GM18502 (cell line): ENCODE measurements at regions not wholly inside any gene's neighbourhood (a gene's known extent, or its start where the extent isn't known, plus 50 kb on each side); places are given as distances from the start of the nearest gene placed in this dataset.

Source experiments
- ATAC-seq: cut with Tn5 transposase; IDR thresholded peaks from one replicate; pipeline ENCODE4 v1.9.1; 2021; ENCODE audit warnings: mild to moderate bottlenecking; ENCODE audit not compliant: unreplicated experiment, poor library complexity

DNA sequence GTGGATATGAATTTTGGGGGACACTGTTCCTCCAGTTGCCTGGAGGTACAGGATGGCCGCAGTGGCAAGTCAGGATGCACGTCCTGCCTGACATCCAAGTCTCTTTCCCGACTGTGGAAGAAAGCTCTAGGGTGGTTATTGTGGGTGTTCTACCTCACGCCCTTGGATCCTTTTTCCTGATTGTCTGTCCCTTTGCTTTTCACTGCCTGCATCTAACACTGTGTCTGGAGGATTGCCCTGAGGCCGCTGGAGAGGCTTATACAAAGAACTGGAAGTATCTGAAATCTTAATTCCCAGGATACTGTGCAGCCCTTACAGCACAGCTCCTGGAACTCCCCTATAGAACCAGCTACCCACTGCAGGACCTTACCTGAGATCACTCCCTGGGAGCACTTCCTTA lies 250.5 kb downstream of the TFCP2L1 start:
- ATAC-seq = no peak

DNA sequence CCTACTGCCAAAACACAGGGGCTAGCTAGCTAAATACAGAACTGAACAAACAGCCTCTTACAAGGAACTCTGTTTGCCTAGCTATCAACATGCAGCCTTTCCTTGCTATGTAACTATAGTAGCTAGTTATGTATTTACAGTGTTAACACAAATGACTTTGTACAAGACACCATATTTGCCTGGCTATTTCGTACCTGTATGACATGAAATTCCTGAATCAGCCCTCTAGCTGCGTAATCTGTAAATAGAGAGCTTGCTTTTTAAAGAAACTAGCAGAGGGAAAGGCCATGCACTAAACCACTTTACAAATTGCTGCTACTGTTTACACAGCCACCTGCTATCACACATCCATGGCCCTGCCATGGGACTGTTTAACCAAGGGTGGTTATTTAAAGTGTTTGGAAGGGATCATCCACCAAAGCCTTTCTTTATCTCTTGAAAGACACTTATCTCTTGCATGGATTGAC lies 248.7 kb downstream of the TFCP2L1 start:
- no peak for ATAC-seq

DNA sequence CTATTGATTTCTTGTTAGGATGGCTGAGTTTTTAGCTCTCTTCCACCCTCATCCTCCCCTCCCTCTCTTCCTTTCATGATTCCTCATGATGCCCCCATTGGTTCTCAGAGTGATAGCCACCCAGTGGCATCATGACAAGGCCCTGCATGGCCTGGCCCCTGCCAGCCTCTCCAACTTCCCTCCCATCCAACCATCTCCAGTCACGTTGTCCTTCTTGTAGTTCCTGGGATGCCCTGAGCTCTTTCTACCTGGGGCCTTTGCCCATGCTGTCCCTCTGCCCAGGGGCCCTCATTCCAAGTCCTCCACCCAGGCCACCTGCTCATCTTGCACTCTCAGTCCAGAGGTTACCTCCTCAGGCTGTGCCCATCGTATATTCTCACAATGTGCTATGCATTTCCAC lies 247.5 kb downstream of the TFCP2L1 start:
- ATAC-seq = no peak

DNA sequence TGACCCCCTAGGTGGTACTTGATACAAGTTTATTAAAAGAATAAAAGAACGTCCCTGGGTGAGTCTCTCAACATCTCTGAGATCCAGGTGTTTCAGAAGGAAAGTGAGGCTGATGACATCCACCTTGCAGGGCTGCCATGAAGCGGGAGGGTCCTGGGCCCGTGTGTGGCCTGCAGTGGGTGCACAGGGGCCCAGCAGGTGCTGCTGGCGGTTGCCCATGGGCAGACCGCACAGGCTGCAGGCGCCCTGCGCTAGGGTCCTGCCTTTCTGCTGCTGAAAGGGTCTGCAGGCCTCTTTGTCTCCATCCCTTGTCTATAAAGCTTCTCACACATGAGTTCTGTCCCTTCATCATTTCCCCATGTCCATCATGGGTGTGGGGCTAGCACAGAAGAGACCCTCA lies 247.0 kb downstream of the TFCP2L1 start:
- ATAC-seq = no peak

DNA sequence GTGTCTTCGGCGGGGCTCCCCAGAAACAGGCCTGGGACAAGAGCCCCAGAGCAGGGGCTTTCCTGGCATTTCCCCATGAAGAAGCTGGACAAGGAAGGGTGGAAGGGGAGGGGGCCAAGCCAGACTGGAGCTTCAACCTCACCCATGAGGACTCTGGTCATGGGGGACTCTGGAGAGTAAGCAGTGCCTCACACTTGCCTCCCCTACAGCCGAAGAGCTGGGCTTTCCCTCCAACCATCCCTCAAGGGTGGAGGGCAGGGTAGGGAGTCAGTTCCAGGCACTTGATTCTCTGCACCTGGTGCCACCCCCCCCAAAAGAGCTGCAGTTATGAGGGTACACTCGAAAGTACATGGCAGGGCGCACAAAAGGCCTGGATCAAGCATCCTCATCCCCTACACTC lies 246.6 kb downstream of the TFCP2L1 start:
- ATAC-seq = no peak

DNA sequence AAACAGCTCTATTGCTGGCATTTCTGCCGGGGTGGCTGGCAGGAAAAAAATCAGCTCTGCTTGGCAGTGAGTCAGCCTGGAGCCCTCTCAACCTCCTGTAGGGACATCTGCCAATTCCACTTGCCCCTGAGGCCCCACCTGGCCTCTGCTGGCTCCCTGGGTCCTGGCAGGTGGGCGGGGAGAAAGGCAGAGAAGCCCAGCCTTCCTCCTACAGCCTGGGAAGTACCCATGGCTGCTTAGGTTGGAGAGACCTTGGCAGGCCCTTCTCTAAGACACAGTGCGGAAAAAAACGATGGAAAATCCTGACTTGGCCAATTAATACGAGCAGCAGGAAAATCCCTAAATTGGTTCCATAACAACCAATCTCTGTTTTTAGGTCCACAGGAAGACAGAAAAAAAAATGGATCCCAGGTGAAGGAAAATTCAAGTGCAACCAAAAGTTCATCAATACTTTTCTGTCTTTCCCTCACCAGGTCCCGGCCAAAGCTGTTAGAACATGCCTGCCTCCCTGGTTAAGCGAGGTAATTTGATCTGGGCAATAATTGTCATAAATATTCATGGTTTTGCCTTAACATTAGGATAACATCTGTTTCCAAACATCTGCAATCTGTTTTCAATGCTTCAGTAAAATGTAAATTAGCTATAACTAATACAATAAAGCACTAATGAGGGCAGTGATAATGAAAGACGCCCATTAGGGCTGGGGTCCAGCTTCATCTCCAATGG lies 245.9 kb downstream of the TFCP2L1 start:
- no peak for ATAC-seq

DNA sequence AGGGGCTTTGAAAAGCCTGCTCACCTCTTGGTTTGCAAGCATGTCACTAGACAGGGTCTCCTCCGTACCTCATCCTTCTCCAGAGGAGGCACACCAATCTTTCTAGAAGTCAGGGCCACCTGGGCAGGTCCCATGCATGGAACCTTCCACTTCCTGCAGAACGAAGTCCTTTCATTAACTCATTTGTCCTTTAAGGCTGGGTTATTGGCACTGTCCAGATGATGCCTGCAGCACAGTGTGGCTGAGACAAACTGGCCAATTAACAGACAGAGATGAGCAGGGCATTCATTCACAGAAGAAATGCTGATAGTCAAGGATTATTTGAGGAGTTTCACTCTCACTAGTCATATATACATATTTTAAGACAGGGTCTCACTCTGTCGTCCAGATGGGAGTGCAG lies 245.3 kb downstream of the TFCP2L1 start:
- ATAC-seq = no peak

DNA sequence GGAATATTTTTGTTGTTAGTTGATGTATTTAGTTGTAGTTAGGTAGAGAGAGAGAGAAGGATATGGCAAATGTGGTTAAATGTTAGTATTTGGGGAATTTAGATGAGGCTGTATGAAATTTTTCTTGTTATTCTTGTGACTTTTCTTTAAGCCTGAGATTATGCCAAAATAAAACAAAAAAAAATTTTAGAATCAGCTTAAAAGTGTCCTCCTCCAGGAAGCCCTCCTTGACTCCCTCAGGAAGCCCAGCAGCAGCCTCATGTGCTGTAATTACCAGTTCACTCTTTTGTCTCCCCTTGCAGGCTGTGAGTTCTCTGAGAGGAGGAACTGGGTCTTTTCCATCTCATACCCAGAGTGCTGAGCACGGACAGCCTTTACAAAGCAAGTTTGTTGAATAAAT lies 243.5 kb downstream of the TFCP2L1 start:
- ATAC-seq = no peak

DNA sequence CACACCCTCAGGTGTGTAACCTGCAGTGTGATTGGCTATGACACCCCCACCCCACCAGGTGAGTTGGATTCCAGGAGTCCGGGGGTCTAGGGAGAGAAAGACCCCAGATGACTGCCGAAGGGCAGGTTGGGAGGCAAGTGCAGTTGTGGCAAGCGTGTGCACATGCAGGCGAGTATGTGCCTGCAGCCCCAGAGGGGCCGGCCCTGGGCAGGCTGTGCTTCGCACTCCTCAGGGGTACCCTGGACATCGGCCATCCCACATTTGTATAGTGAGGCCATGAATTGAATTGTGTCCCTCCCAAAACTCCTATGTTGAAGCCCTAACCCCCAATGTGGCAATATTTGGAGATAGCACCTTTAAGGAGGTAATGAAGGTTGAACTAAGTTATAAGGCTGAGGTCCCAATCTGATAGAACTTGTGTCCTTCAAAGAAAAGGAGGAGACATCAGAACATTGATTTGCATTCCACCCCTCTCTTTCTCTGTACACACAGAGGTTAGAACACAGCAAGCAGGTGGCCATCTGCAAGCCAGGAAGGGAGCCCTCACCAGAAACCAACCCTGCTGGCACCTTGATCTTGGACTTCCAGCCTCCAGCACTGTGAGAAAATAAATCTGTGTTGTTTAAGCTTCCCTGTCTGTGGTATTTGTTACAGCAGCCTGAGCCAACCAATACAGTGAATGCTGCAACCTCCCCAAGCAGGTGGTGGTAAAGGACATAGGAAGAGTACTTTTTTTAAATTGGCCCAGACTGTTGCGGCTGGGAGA lies 241.8 kb downstream of the TFCP2L1 start:
- ATAC-seq = no peak

DNA sequence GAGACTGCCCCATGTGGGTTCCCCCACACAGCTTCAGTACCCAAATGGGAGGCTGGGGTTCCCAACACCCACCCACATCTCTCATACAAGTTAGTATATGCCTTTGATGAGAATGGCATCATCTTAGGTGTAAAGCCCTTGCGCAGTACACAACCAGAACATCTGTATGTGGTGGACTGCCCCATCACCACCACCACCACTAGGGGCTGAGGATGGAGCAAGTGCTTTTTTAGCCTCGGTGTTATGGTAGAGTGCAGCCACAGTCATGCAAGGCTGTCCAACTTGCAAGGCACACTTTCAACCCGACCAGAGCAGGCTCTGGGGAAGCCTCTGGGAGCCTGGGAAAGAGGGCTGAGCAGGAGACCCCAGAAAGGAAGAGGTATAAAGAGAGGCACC lies 241.2 kb downstream of the TFCP2L1 start:
- ATAC-seq = no peak

DNA sequence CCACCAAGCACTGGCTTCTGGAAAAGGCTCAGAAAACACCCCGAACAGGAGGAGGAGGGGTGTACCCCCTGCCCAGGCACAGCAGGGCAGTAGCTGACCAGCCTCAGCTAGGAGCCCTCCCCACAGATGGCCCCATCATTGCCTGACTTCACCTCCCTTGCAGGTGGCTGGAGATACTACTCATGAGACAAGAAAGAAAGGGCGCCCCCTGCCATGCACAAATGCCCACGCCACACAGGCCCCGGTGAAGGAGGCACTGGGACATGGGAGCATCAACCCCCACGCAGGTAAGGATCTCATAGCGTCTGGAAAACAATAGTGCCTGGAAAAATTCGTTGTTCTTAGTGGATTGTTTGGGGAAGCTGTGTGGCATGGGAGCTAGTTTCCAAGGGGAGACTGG lies 240.6 kb downstream of the TFCP2L1 start:
- ATAC-seq = no peak

DNA sequence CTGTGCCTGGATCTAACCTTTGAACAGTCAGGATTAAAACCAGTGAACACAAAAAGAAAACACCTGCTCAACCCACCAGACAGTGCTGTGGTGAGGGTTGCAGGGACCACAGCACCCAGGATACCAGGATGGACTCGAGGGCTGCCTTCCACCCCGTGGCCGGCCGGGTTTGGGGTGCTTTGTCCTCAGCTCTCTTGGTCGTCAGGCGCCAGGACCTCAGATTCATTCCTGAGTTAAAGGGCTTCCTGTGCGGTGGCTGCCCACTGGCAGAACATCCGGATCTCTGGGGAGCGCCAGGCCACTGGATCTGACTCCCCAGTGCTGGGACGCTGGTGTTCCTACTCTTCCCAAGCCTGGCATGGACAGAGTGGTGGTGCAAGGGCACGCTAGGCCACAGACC lies 239.8 kb downstream of the TFCP2L1 start:
- ATAC-seq = no peak

DNA sequence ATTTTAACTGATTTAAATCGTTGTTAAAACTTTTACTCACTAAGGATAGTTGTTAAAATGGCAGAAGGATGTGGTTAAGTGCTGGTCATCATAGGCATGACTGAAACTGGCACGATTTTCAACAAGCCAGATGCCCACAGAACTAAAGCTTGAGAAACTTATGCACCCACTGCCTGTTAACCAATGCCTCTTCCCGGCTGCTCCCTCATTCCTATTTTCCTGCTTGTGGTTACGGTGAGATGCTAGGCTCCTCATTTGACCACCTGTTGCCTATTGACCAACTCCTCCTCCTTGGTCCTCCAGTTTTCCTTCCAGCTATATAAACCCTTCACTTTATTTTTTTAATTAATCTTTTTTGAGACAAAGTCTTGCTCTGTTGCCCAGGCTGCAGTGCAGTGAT lies 238.7 kb downstream of the TFCP2L1 start:
- no peak for ATAC-seq

DNA sequence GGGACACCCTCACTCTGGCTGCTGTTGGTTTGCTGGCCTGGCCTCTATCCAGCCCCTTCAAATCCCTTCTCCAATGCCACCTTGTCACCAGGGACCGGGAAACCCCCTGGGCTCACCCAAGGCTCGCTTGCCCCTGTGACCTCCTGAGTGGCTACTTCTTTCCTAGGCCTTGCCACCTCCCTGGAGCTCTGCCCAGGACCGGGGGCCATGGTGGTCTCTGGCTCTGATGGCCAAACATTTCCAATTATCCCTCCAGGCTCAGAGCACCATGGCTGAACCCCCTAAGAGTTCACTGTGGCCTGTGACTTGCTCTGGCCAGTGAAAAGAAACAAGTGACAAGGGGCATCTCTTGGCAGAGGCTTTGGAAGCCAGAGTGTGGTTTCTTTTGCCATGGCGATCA lies 237.6 kb downstream of the TFCP2L1 start:
- ATAC-seq = no peak

DNA sequence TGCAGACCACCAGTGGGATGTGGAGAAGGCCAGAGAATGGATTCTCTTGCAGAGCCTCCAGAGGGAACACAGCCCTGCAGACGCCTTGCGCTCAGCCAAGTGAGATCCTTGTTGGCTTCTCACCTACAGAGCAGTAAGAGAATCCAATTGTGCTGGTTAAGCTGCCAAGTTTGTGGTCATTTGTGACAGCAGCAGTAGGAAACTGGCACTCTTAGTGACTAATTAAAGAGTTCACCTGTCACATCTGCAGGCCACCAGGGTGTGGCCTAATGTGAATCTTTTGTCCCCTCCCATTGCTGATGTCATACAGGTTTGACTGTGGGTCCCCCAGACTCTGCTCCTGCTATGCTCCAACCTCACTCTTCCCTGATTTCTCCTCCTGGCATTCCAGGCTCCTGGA lies 235.9 kb downstream of the TFCP2L1 start:
- no peak for ATAC-seq

DNA sequence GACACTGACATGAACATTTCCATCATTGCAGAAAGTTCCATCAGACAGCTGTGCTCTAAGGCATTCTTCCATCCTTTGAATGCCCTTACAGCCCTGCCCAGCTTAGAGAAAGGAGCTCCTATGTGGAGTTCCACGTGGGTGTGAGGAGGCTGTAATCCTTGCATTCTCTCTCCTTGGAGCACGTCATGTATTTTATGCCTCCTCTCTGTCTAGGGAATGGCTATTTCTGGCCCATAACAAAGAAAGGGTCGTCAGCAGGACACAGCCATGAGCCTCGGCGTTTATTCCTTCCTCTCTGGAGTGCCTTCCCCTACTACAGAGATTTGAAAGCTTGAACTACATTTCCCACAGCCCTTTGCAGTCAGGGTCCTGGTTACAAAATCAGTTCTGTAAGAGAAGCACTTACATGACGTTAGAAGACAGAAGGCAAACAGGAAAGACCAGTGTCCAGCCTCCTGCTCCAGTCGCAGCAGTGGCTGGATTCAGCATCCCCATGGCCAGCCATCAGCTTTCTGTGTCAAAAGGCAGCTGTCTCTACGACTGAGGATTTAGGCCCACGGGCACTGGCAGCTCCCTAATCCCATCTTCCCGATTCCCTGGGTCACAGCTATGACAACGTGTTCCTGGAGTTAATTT lies 234.9 kb downstream of the TFCP2L1 start:
- no peak for ATAC-seq

DNA sequence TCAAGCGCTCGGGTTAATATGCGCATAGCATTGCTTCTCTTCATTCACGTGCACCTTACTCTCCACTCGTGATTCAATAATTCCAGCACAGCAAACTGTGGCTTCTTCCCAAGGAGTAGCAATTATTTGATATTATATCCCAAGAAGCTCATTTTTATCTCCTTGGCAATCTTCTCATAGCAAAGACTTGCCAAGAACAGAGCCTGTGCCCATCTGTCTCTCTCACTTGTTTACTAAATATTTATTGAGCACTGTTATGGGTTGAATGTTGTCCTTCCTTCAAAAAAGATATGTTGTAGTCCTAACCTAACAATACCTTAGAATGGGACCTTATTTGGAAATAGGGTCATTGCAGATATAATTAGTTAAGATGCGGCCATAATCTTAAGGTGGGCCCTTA lies 233.7 kb downstream of the TFCP2L1 start:
- no peak for ATAC-seq

DNA sequence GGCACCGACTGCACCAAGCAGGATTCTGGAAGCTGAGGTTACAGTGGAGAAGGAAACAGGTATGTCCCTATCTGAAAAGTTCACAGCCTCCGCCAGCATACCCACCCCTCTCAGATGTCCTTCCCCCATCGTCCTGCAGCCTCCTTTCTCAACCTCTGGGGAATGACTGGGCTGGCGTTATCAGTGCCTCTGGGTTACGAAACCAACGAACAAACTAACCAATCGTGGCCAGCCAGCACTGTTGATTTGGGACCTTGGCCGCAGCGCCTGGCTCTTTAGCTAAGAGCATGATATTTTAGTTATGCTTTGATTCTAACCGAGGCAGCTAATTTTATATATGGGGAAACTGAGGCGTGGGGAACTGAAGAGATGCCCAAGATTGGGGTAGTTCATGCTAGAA lies 233.0 kb downstream of the TFCP2L1 start:
- ATAC-seq = no peak

DNA sequence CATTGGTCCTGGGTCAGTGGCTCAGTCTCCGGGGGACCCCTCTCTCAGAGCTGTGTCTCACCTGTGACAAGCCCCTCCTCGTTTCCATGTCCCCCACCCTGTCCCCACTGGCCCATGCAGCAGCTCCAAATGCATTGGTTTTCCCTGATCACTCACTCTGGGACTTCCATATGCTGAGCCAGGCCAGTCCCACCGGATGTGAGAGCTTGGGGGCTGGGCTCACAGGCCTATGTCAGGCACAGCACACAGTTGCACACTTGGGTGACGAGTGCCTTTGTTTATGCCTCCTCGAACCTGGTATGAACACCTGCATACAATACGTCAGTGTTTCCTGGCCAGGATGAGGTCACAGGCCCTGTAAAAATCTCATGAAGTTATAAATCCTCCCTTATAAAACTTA lies 232.5 kb downstream of the TFCP2L1 start:
- no peak for ATAC-seq

DNA sequence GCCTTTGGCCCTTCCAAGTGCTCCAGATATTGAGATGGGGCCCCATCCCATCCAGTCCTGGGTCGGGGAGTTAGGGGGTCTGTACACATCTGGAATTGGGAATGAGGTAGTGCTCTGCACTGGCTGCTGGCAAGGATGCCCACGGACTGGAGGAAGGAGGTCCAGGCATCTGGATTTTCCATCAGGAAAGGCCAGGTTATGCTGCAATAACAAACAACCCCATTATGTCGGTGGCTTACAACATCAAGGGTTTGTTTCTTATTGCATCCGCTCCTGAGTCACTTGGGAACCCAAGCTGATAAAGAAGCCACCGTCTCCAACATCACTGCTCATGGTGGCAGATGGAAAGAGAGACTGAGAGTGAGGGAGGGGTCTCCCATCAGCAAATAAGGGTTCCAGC lies 229.9 kb downstream of the TFCP2L1 start:
- ATAC-seq = no peak

DNA sequence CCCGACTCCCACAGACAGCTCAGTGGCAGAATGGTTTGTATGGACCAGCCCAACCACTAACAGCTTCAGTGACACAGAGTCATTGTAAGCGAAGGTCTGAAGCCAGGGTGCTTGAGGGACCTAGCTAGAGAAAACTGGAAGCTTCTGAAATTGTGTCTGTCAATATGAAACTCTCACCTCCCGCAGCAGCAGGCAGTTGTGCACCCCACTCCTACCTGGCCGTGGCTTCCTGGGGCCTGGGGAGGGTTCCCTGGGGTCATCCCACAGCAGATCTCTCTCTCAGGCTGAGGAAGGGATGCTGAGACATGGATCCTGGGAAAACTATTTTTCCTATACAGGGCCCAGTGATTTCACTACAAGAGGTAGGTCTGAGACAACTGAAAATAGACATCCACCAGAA lies 229.5 kb downstream of the TFCP2L1 start:
- ATAC-seq = no peak
